ENCODE measurements at regions not wholly inside any gene's neighbourhood (a gene's known extent, or its start where the extent isn't known, plus 50 kb on each side); places are given as distances from the start of the nearest gene placed in this dataset.
"Not testable (repeated sequence)": the region's sequence is repeated elsewhere in the genome, so short reads cannot be mapped to it uniquely, and the experiment has no call there.

DNA sequence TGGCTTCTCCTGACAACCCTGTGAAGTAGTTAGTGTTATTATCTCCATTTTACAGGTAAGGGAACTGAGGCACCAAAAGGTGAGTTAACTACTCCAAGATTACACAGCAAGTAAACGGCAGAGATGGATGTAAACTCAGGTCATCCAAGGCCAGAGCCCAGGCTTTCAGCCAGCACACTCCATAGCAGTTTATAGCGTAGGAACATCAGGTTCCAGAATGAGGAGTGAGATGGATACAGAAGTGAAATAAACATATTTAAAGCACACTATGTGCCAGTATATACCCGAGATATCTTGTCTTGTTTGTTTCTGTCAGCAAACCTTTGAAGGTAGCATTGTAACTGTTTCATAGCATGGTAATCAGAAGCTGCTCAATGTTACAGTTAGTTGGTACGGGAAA lies 279.0 kb downstream of the OXSM start:
- no peak for DNase-seq (ENCODE audit: low read depth)

- no peak for DNase-seq (ENCODE audit: low read depth)
Observed at GRCh38 chr3:26070854-26071253, 281.0 kb downstream of the OXSM start.

- DNase-seq (ENCODE audit: low read depth), result no peak
Observed at GRCh38 chr3:26074080-26074479, 284.2 kb downstream of the OXSM start.

DNA sequence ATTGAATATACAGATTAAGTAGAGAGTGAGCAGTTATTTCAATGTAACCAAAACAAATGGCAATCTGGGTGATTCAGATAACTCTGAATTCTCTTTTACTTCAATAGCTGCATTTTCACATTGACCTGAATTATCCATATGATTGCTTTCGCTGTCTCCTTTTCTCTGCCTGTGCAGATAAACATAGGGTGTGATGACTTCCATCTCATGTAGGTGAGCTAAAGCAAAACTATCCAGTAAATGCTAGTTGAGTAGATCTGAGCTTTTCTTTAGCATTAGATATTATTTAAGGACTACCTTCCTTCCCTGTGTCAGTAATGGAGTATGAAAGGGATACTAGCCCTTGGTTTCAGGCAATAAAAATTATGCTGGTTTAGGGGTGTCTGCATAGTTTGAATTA lies 288.6 kb downstream of the OXSM start:
- DNase-seq (ENCODE audit: low read depth), result no peak

DNA sequence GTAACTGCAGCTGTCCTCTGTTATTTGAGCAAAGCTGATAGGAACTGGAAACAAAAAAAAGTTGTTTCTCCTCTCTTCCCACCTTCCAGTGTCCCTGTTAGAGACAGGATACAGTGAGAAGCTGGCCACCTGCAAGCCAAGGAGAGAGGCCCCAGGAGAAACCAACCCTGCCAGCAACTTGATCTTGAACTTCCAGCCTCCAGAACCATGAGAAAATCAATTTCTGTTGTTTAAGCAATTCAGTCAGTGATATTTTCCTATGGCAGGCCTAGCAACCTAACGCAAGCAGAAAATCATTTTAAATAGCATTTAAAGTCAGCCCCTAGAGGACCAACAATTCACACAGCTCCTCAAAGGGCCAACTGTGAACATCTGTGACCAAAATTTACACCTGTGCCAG lies 291.3 kb downstream of the OXSM start:
- DNase-seq (ENCODE audit: low read depth), result no peak

DNA sequence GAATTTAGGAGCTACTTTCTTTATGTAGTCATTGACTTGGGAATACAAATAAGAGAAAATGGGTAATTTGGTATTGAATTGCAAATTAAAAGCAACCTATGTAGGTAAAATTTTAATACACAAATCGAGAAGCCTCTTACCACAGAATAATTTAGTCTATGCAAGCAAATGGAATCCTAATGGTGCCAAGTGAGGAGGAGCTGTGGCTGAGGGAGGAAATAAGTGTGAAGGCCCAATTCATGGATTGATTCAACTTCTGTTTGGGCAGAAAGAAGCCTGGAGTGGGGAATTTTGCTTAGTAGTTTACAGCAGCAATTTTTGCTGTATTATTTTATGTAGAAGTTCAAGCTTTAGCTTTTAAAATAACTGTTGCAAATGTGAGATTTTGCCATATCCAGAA lies 291.9 kb downstream of the OXSM start:
- DNase-seq (ENCODE audit: low read depth), result no peak

DNA sequence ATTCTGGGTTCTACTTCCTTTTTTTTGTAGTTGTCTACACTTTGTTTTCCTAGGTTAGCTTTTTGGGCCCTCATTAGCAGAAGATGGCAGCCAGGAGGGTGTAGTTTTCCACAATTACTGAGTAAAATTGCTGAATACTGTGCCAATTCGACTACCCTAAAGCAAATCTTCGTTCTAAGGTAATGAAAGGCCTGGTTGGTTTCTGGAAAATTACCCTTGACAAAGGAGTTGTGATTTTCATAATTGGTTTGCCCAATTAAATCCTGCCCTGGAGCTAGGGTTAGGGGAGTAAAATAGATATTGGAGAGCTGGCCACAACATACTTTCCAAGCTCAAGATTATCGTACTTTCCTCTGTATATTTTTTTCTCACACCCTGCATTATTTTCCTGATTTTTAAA lies 293.0 kb downstream of the OXSM start:
- DNase-seq (ENCODE audit: low read depth), result no peak

- no peak for DNase-seq (ENCODE audit: low read depth)
Observed at GRCh38 chr3:26084629-26085028, 294.7 kb downstream of the OXSM start.

DNA sequence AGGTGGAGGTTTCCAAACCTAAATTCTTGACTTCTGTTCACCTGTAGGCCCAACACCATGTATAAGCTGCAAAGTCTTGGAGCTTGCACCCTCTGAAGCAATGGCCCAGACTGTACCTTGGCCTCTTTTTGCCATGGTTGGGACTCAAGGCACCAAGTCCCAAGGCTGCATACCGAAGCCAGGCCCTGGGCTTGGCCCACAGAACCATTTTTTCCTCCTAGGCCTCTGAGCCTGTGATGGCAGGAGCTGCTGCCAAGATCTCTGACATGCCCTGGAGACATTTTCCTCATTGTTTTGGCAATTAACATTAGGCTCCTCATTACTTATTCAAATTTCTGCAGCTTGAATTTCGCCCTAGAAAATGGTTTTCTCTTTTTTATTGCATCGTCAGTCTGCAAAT lies 297.9 kb downstream of the OXSM start:
- DNase-seq (ENCODE audit: low read depth), result no peak

DNA sequence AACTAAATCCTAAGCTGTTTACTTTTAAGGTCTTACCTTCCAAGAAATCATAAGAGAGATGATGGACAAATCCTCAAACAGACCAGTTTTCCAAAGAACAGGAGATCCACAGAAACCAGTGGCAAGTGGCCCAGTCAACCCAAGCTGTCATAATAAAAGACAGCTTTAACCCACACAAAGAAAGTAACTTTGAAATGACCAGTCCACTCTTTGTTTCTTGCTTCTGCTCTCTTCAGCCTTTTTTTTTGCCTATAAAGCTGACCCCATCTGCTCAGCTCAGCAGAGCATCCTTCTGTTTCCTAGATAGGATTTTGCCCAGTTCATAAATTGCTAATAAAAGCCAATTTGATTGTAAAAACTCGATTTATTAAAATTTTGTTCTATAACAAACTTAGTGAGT lies 299.4 kb downstream of the OXSM start:
- no peak for DNase-seq (ENCODE audit: low read depth)

GRCh38 chr3:26090589-26090988 lies 300.7 kb downstream of the OXSM start:
- DNase-seq (ENCODE audit: low read depth), result no peak

- DNase-seq (ENCODE audit: low read depth), result no peak
Observed at GRCh38 chr3:26091096-26091495, 301.2 kb downstream of the OXSM start.

GRCh38 chr3:26091626-26092025 lies 301.7 kb downstream of the OXSM start:
- DNase-seq (ENCODE audit: low read depth), result no peak

- DNase-seq (ENCODE audit: low read depth), result not testable (repeated sequence)
Observed at GRCh38 chr3:26097111-26097510, 307.2 kb downstream of the OXSM start.

DNA sequence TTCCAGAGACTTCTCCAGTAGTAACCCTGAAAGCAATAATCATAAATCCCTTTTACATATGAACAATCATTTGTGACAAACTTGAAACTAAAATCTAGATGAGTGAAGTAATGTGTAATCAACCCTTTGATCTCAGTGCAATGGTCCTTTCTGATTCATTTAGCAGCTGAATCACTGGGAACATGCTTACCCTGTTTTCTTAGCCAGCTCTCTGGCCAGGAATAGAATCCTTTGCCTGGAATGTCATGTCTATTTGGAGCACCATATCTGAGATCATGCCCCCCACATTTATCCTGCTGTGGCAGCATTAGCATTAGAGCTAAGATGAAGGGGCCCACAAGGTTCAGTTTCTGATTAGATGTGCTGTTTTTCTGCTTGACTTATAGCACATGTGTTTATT lies 309.8 kb downstream of the OXSM start:
- no peak for DNase-seq (ENCODE audit: low read depth)

- no peak for DNase-seq (ENCODE audit: low read depth)
Observed at GRCh38 chr3:26100176-26100575, 310.3 kb downstream of the OXSM start.

DNA sequence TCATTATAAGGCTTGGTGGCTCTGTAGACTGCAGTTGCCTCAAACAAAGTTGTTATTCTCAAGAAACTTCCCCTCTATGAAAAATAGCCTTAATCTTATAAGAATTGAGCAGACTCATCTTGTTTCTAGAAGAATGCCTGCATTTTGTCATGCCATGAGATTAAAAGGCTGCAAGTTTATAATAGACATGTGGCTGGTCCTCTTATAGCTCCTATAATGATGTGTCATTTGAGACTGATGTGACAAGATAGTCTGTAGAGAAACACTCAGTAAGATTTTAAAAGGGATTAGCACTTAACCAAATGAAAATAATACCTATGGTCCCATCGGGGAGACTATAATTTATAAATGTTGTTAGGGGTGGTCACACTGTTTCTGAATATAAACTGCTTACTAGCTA lies 312.5 kb downstream of the OXSM start:
- DNase-seq (ENCODE audit: low read depth), result no peak

DNA sequence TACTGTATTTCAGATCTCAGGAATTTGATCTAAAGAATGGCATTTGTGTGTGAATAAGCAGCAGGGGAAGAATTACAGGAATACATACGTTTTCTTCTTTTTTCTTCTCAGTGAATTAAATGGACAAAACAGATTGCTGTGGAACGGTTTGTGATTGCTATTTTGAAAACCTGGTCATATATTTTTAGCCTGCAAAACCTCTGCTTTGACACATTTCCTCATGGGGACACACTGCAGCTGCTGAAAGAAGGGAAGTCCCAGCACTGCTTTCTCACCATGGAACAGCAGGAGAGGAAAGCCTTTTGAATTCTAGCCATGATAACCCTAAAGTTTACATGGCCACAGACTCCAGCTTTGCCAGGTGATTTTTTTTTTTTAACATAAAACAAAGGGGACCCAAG lies 315.0 kb downstream of the OXSM start:
- no peak for DNase-seq (ENCODE audit: low read depth)

DNA sequence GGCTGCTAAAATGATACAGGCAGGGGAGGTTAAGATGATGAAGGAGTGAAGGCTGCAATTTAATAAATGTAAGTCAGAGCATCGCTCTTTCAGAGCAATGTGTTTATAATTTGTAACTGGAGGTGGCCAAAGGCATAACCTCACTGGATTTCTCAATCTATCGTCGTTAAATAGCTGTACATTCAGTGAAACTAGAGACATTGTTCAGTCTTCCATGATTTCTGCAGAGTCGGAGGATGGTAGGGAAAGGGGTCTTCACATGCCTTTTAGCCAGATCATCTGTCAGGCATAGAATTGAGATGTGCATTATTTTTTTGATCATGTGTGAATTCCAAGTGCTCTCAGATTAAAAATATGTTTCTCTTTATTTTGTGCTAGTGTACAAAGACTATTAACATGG lies 315.4 kb downstream of the OXSM start:
- DNase-seq (ENCODE audit: low read depth), result no peak

GRCh38 chr3:26106228-26106627 lies 316.3 kb downstream of the OXSM start:
- DNase-seq (ENCODE audit: low read depth), result no peak

DNA sequence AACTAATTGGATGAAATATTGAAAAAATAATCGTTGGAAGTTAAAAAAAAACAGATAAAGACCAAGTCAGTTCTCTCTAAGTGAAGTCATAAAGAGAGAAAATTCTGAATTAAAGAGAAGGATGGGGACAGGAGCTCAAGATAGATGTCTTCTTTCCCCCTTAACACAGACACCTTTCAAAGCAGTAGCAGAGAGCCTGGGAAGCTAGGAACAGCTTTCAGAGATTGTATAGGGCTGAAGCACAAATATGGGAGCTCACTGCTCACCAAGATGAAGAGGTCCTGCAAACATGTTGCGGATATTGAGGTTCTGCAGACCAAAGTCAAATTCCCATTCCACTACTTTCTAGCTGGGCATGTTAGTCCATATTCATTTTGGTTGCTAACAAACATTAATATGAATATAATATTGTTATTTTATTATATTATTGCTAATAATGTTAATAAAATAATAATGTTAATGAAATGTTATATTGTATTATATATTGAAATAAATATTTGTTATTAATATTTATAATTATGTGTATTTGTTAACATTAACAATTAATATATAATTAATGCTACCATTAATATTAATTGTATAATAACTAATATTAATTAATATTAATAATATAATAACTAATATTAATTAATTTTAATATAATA lies 319.1 kb downstream of the OXSM start:
- no peak for DNase-seq (ENCODE audit: low read depth)

DNA sequence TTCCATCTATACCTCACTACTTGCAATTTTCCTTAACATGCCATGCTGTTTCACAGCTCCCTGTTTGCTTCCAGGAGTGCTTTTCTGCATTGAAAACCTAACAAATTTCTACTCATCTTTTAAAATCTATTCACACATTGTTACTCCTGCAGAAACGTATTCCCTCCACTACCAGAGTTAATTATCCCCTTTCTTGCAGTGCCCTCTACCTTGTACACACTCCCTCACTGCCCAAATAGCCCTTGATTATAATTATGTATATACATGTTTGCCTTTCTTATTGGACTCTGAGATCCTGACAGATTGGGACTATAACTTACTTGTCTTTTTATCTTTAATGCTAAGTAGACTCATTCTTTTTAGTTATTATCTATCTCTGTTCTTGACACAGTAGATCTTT lies 325.0 kb downstream of the OXSM start:
- DNase-seq (ENCODE audit: low read depth), result no peak

- DNase-seq (ENCODE audit: low read depth), result no peak
Observed at GRCh38 chr3:26118165-26118564, 328.3 kb downstream of the OXSM start.

- no peak for DNase-seq (ENCODE audit: low read depth)
Observed at GRCh38 chr3:26132942-26133341, 343.1 kb downstream of the OXSM start.

DNA sequence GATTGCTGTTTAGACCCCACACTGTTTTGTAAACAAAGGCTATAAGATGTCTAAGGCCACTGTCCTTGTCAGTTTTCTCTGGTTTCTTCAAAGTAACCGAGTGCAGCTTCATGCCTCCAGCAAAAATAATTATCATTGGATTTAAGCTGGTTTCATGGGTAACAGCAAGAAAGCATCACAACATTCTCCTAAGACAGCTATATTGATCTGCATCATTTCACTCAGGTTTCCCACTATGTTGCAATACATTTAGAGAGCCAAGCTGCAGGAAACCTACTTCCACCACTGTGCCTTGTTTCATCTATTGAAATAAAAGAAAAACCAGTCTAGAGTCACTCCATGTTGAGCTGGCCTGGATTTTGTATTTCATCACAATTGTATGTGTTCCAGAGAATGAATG lies 351.4 kb downstream of the OXSM start:
- DNase-seq (ENCODE audit: low read depth), result no peak
